K562 (cell line): ENCODE measurements at regions not wholly inside any gene's neighbourhood (a gene's known extent, or its start where the extent isn't known, plus 50 kb on each side); places are given as distances from the start of the nearest gene placed in this dataset.

Experiments
- ATAC-seq: fragments of 200-7000 bp; cut with Tn5 transposase; 3 replicates; pipeline ENCODE4 v1.9.1; 2020; ENCODE audit warnings: moderate library complexity
- BruUV-seq: library from RNA; stranded (reverse); fragments of 400-500 nt; replicated peaks from 2 replicates; lab custom pipeline; 2021; lab: Mats Ljungman, UMichigan
- CTCF ChIA-PET: fragments of 300-600 bp; formaldehyde crosslinking; extraction: SDS; loops from one replicate; lab custom pipeline; 2021; ENCODE audit warnings: low intra/inter-chr PET ratio; lab: Yijun Ruan, JAX
- POLR2A ChIA-PET: fragments of 300-600, 350-650 bp; sonication (Branson Sonifier 250); formaldehyde crosslinking; extraction: SDS; loops from one replicate; lab custom pipeline; 2021; ENCODE audit warnings: antibody characterized with exemption, inconsistent platforms; lab: Yijun Ruan, JAX
- DNase-seq, 4 experiments: peaks; one replicate each; pipeline versions ENCODE4 v3.0.0 to v3.0.0-alpha.2; 2011 to 2018; ENCODE audit warnings: low spot score in 3 of 4, mixed read lengths in 3 of 4; ENCODE audit errors: extremely low read depth in 1 of 4
- FAIRE-seq: peaks from 2 replicates; lab custom pipeline; 2011; peaks lifted over from hg19 to GRCh38; lab: Jason Lieb, UNC
- H2AFZ ChIP-seq: 2 replicates; pipeline ENCODE4 v1.6.0; 2011; ENCODE audit warnings: low read depth, low read length, control low read depth, inconsistent platforms
- H3K27ac ChIP-seq: fragments of 200-600 bp; 3 replicates; pipeline ENCODE4 v1.8.0; 2011; ENCODE audit warnings: low read depth, mild to moderate bottlenecking, control low read depth, inconsistent platforms, low read length, moderate library complexity, mixed read lengths; ENCODE audit errors: extremely low read depth
- H3K27me3 ChIP-seq, 2 experiments: fragments of 300-600 bp in 1 of 2; 2 replicates in 1 of 2; 3 replicates in 1 of 2; pipeline versions ENCODE4 v1.6.0 to v1.8.0; 2011; ENCODE audit warnings: inconsistent platforms in 2 of 2, low read length in 2 of 2, mild to moderate bottlenecking in 1 of 2, mixed read lengths in 1 of 2, moderate library complexity in 1 of 2; ENCODE audit not compliant: control insufficient read depth in 2 of 2, insufficient read depth in 2 of 2
- H3K36me3 ChIP-seq: fragments of 300-600 bp; 3 replicates; pipeline ENCODE4 v1.8.0; 2011; ENCODE audit warnings: mild to moderate bottlenecking, low read length, inconsistent platforms; ENCODE audit not compliant: control insufficient read depth, insufficient read depth
- H3K4me1 ChIP-seq, 2 experiments: fragments of 200-600 bp in 1 of 2; replicated peaks in 1 of 2; 2 replicates in 1 of 2; 3 replicates in 1 of 2; pipeline versions ENCODE4 v1.5.1 to v1.8.0; 2011; ENCODE audit warnings: inconsistent platforms in 2 of 2, low read length in 2 of 2, mild to moderate bottlenecking in 1 of 2, mixed read lengths in 1 of 2, moderate library complexity in 1 of 2; ENCODE audit not compliant: control insufficient read depth in 2 of 2, insufficient read depth in 2 of 2
- H3K4me2 ChIP-seq: 2 replicates; pipeline ENCODE4 v1.6.1; 2011; ENCODE audit warnings: low read length, control low read depth, inconsistent platforms, mixed read lengths; ENCODE audit not compliant: insufficient read depth
- H3K4me3 ChIP-seq: fragments of 200-600 bp; sonication (generic), shearing (Covaris generic); 2 replicates; pipeline ENCODE4 v1.5.1; 2016; ENCODE audit warnings: control low read depth, inconsistent platforms
- H3K79me2 ChIP-seq: fragments of 200-600 bp; 3 replicates; pipeline ENCODE4 v1.8.0; 2011; ENCODE audit warnings: low read length, inconsistent platforms; ENCODE audit not compliant: control insufficient read depth, insufficient read depth
- H3K9ac ChIP-seq, 2 experiments: 2 replicates each; pipeline versions ENCODE4 v1.6.0 to v1.6.1; 2011; ENCODE audit warnings: low read depth in 2 of 2, low read length in 2 of 2, control low read depth in 1 of 2, inconsistent platforms in 1 of 2, mild to moderate bottlenecking in 1 of 2, mixed read lengths in 1 of 2; ENCODE audit not compliant: insufficient read depth in 1 of 2
- H3K9me1 ChIP-seq: one replicate; pipeline ENCODE4 v1.6.0; 2011; ENCODE audit warnings: inconsistent platforms, mild to moderate bottlenecking, low read length, moderate library complexity; ENCODE audit not compliant: control insufficient read depth, insufficient read depth
- H3K9me3 ChIP-seq: replicated peaks from 2 replicates; pipeline ENCODE4 v1.5.1; 2011; ENCODE audit warnings: low read depth, low read length, inconsistent platforms; ENCODE audit not compliant: control insufficient read depth, insufficient read depth
- H4K20me1 ChIP-seq: replicated peaks from 2 replicates; pipeline ENCODE4 v1.6.1; 2011; ENCODE audit warnings: low read length, inconsistent platforms, mixed read lengths; ENCODE audit not compliant: control insufficient read depth, insufficient read depth
- BCOR ChIP-seq: fragments of 450-650 bp; IDR thresholded peaks from 2 replicates; pipeline ENCODE4 v1.6.1; 2016
- EP400 ChIP-seq: fragments of 450-650 bp; IDR thresholded peaks from 2 replicates; pipeline ENCODE4 v1.6.1; 2017; ENCODE audit warnings: antibody characterized with exemption, mild to moderate bottlenecking, moderate library complexity
- HDAC2 ChIP-seq: fragments of 450-650 bp; IDR thresholded peaks from 2 replicates; pipeline ENCODE4 v1.6.1; 2016; ENCODE audit warnings: mild to moderate bottlenecking
- MTA2 ChIP-seq: fragments of 450-650 bp; IDR thresholded peaks from 2 replicates; pipeline ENCODE4 v1.6.1; 2016; ENCODE audit warnings: low read depth
- NELFE ChIP-seq: IDR thresholded peaks from 2 replicates; pipeline ENCODE4 v1.6.1; 2011; ENCODE audit warnings: mild to moderate bottlenecking; ENCODE audit not compliant: insufficient read depth, insufficient read length
- RBM25 ChIP-seq: fragments of 200-400 bp; formaldehyde crosslinking; IDR thresholded peaks from 2 replicates; pipeline ENCODE4 v1.6.1; 2018; ENCODE audit warnings: low read length, low read depth, moderate library complexity; ENCODE audit not compliant: severe bottlenecking
- SMARCA5 ChIP-seq: fragments of 450-650 bp; IDR thresholded peaks from 2 replicates; pipeline ENCODE4 v1.6.1; 2016
- ZBTB17 ChIP-seq: fragments of 450-650 bp; formaldehyde crosslinking; IDR thresholded peaks from 2 replicates; pipeline ENCODE4 v1.4.0; 2020; ENCODE audit warnings: mild to moderate bottlenecking
- WGBS: fragments of 100-300 bp; shearing (Covaris generic); methylation state at CpG from one replicate; pipeline ENCODE4 v1.1.6; 2016; ENCODE audit warnings: low coverage, mixed read lengths; ENCODE audit not compliant: insufficient coverage; ENCODE audit errors: missing lambda C conversion rate; 5-methylcytosine and 5-hydroxymethylcytosine counted together
- in situ Hi-C: fragments of 300-500 bp; cut with MboI; formaldehyde crosslinking; loops from 4 replicates; pipeline ENCODE4 v1.15.0; 2018; ENCODE audit warnings: inconsistent platforms, mixed read lengths
- intact Hi-C: fragments of 100-400 bp; cut with micrococcal nuclease; formaldehyde crosslinking; loops from 2 replicates; pipeline ENCODE4 v1.14.2; 2022
- TF ChIP-seq, protein P1 (sequence below): fragments of 450-650 bp; IDR thresholded peaks from 2 replicates; pipeline ENCODE4 v1.6.1; 2016
- TF ChIP-seq, protein P2 (sequence below): fragments of 450-650 bp; formaldehyde crosslinking; IDR thresholded peaks from 2 replicates; pipeline ENCODE4 v1.4.0; 2022; ENCODE audit warnings: mild to moderate bottlenecking, moderate library complexity
- TF ChIP-seq, protein P3 (sequence below): IDR thresholded peaks from 3 replicates; pipeline ENCODE4 v1.6.1; 2011; ENCODE audit warnings: borderline replicate concordance, mild to moderate bottlenecking, moderate library complexity; ENCODE audit not compliant: insufficient read length; ENCODE audit errors: extremely low read depth

DNA sequence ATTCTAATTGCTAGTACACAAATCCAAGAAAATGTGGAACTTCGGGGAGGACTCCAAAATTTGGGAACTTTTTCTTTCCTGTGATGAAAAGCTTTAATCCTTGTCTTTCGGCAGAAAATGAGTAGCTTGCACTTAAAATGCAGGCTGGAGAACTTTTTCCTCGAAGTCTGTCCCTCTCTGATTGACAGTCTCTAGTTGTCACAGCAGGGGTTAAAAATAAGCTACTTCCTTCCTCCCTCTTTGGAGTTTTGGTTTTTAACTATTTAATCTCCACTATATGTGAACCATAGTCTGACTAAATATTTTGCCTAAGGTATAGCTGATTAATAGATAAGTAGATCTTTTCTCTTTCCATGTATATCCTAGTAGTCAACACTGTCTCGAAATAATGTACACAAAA, 66.8 kb upstream of the MBOAT1 start:
- H3K27ac ChIP-seq, result no peak overlapping the region
- no peak overlapping the region for H3K4me2 ChIP-seq
- no peak for ATAC-seq
- no peak overlapping the region; the same call in 1 of the 2 replicates for H2AFZ ChIP-seq
- 47% methylated on average over 4 of the region's 4 CpGs for WGBS
- peaks cover 0 to 11% of the 10 kb centered on the region in 2 experiments; a peak in 3 of 5 replicates for H3K4me1 ChIP-seq
- H3K79me2 ChIP-seq, result no peaks in the 10 kb centered on the region
- BruUV-seq, result no TSS peak
- ChIA-PET POLR2A (interaction anchor here (1.0 to 2.7 kb wide), 5 partner anchors 11 to 324 kb away, joined by 3 to 18 read pairs (median 4); no protein-coding TSS in a partner anchor), CTCF (no interaction called here)
- in situ Hi-C loops (loop anchor here (10.0 kb wide), 1 partner anchor 154 kb away; no protein-coding TSS in a partner anchor), intact Hi-C loops (no loop called here)
- no peaks in the 10 kb centered on the region for H3K27me3 ChIP-seq
- H3K9me3 ChIP-seq, result no peaks in the 10 kb centered on the region
- no peak for DNase-seq
- no peaks in the 10 kb centered on the region for H3K9me1 ChIP-seq
- FAIRE-seq, result no peak
- no peak overlapping the region for H3K4me3 ChIP-seq
- TF ChIP-seq, protein P1, sequence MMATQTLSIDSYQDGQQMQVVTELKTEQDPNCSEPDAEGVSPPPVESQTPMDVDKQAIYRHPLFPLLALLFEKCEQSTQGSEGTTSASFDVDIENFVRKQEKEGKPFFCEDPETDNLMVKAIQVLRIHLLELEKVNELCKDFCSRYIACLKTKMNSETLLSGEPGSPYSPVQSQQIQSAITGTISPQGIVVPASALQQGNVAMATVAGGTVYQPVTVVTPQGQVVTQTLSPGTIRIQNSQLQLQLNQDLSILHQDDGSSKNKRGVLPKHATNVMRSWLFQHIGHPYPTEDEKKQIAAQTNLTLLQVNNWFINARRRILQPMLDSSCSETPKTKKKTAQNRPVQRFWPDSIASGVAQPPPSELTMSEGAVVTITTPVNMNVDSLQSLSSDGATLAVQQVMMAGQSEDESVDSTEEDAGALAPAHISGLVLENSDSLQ, result peak; percentile 44
- TF ChIP-seq ZBTB17, result no peak
- no peak overlapping the region for H3K9ac ChIP-seq
- no peaks in the 10 kb centered on the region for H4K20me1 ChIP-seq
- H3K36me3 ChIP-seq, result no peaks in the 10 kb centered on the region

DNA sequence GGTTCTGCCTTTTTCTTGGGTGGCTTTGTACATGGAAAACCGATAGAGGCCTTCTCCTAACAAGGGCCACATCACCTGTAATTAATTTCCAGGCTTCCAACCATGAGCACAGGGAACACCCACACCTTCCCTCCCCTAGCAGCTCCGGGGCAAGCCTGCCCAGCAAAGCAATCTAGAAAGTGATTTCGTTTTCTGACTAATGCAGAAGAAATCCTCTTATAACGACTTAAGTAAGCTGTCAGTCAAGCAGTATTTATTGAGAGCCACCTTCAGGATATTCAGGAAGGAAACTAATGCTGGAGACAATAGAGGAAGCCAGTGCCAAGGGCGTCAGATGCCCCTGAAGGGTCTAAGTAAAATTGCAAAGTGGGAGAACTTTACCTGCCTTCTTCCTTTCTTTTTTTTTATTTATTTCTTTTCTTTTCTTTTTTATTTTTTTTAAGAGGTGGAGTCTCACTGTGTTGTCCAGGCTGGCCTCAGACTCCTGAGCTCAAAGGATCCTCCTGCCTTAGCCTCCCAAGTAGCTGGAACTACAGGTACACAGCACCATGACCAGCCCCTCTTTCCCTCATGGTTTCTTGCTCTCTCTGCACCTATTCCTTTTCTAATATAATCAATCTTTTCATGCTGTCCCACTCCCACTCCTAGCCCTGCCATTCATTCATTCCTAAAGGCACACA, 67.5 kb upstream of the MBOAT1 start:
- in situ Hi-C loops, result loop anchor here (10.0 kb wide), 1 partner anchor 155 kb away; no protein-coding TSS in a partner anchor
- ChIA-PET CTCF (no interaction called here), POLR2A (interaction anchor here (0.7 to 2.7 kb wide), 8 partner anchors 10 to 827 kb away, joined by 3 to 18 read pairs (median 4); no protein-coding TSS in a partner anchor)
- BruUV-seq, result no TSS peak
- H2AFZ ChIP-seq, result peak overlapping the region; percentile 69
- no peaks in the 10 kb centered on the region for H3K36me3 ChIP-seq
- no peaks in the 10 kb centered on the region for H3K9me1 ChIP-seq
- no peak for FAIRE-seq
- 32% methylated on average over 5 of the region's 5 CpGs for WGBS
- H4K20me1 ChIP-seq, result no peaks in the 10 kb centered on the region
- no peaks in the 10 kb centered on the region for H3K27me3 ChIP-seq
- H3K4me2 ChIP-seq, result no peak overlapping the region
- intact Hi-C loops, result no loop called here
- H3K9ac ChIP-seq, result no peak overlapping the region; a peak in 1 of 4 replicates
- no peaks in the 10 kb centered on the region for H3K79me2 ChIP-seq
- no peak overlapping the region for H3K27ac ChIP-seq
- H3K4me3 ChIP-seq, result no peak overlapping the region
- peaks cover 0 to 11% of the 10 kb centered on the region in 2 experiments; a peak in 3 of 5 replicates for H3K4me1 ChIP-seq
- no peaks in the 10 kb centered on the region for H3K9me3 ChIP-seq
- no peak for DNase-seq
- ATAC-seq, result peak; percentile 41
- TF ChIP-seq, protein P2, sequence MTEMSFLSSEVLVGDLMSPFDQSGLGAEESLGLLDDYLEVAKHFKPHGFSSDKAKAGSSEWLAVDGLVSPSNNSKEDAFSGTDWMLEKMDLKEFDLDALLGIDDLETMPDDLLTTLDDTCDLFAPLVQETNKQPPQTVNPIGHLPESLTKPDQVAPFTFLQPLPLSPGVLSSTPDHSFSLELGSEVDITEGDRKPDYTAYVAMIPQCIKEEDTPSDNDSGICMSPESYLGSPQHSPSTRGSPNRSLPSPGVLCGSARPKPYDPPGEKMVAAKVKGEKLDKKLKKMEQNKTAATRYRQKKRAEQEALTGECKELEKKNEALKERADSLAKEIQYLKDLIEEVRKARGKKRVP (CRISPR knock-in tag), result no peak
- TF ChIP-seq, protein P3, sequence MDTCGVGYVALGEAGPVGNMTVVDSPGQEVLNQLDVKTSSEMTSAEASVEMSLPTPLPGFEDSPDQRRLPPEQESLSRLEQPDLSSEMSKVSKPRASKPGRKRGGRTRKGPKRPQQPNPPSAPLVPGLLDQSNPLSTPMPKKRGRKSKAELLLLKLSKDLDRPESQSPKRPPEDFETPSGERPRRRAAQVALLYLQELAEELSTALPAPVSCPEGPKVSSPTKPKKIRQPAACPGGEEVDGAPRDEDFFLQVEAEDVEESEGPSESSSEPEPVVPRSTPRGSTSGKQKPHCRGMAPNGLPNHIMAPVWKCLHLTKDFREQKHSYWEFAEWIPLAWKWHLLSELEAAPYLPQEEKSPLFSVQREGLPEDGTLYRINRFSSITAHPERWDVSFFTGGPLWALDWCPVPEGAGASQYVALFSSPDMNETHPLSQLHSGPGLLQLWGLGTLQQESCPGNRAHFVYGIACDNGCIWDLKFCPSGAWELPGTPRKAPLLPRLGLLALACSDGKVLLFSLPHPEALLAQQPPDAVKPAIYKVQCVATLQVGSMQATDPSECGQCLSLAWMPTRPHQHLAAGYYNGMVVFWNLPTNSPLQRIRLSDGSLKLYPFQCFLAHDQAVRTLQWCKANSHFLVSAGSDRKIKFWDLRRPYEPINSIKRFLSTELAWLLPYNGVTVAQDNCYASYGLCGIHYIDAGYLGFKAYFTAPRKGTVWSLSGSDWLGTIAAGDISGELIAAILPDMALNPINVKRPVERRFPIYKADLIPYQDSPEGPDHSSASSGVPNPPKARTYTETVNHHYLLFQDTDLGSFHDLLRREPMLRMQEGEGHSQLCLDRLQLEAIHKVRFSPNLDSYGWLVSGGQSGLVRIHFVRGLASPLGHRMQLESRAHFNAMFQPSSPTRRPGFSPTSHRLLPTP, result no peak
- TF ChIP-seq MTA2, result no peak
- 0 out of 2 replicates have a peak, but pooled peaks have one; percentile 38 for TF ChIP-seq HDAC2
- 0 out of 2 replicates have a peak, but pooled peaks have one; percentile 16 for TF ChIP-seq EP400
- TF ChIP-seq SMARCA5, result peak; percentile 54; the same call in 1 of the 2 replicates
- TF ChIP-seq BCOR, result peak; percentile 72
- peak; percentile 58 for TF ChIP-seq RBM25
- TF ChIP-seq NELFE, result no peak
